HepG2 (cell line): ENCODE measurements at regions not wholly inside any gene's neighbourhood (a gene's known extent, or its start where the extent isn't known, plus 50 kb on each side); places are given as distances from the start of the nearest gene placed in this dataset.

Source experiments
- ATAC-seq: fragments of 200-7000 bp; cut with Tn5 transposase; 3 replicates; pipeline ENCODE4 v1.9.1; 2020; ENCODE audit warnings: mild to moderate bottlenecking, moderate library complexity
- BruUV-seq: library from RNA; stranded (reverse); fragments of 400-500 nt; replicated peaks from 2 replicates; lab custom pipeline; 2021; lab: Mats Ljungman, UMichigan
- CTCF ChIA-PET: fragments of 300-600 bp; formaldehyde crosslinking; extraction: SDS; loops from one replicate; lab custom pipeline; 2021; ENCODE audit warnings: low total read pairs, inconsistent platforms, low intra/inter-chr PET ratio; lab: Yijun Ruan, JAX
- POLR2A ChIA-PET: fragments of 350-600 bp; sonication (Branson Sonifier 250); formaldehyde crosslinking; loops from one replicate; lab custom pipeline; 2020; ENCODE audit warnings: antibody characterized with exemption, inconsistent platforms; lab: Yijun Ruan, JAX
- DNase-seq: peaks from one replicate; pipeline ENCODE4 v3.0.0-alpha.2; 2015; ENCODE audit warnings: low spot score
- FAIRE-seq: peaks from 3 replicates; lab custom pipeline; 2011; peaks lifted over from hg19 to GRCh38; lab: Jason Lieb, UNC
- H2AFZ ChIP-seq: one replicate; pipeline ENCODE4 v1.6.1; 2011; ENCODE audit warnings: low read length, inconsistent platforms
- H3K27ac ChIP-seq: fragments of 300-600 bp; 3 replicates; pipeline ENCODE4 v1.8.0; 2011; ENCODE audit warnings: mixed run types, mild to moderate bottlenecking, mixed read lengths, low read length, inconsistent platforms; ENCODE audit not compliant: insufficient read depth; ENCODE audit errors: extremely low read length
- H3K27me3 ChIP-seq, 2 experiments: fragments of 200-600 bp in 1 of 2; 2 replicates in 1 of 2; 3 replicates in 1 of 2; pipeline versions ENCODE4 v1.6.0 to v1.8.0; 2011; ENCODE audit warnings: low read length in 2 of 2, mild to moderate bottlenecking in 2 of 2, moderate library complexity in 2 of 2, inconsistent platforms in 1 of 2; ENCODE audit not compliant: insufficient read depth in 2 of 2, control insufficient read depth in 1 of 2
- H3K36me3 ChIP-seq, 2 experiments: fragments of 200-600 bp in 1 of 2; replicated peaks in 1 of 2; 2 replicates in 1 of 2; 3 replicates in 1 of 2; pipeline versions ENCODE4 v1.5.1 to v1.8.0; 2011; ENCODE audit warnings: low read length in 2 of 2, inconsistent platforms in 1 of 2; ENCODE audit not compliant: insufficient read depth in 2 of 2, control insufficient read depth in 1 of 2
- H3K4me1 ChIP-seq: 2 replicates; pipeline ENCODE4 v1.5.1; 2012; ENCODE audit warnings: low read length, inconsistent platforms; ENCODE audit not compliant: insufficient read depth
- H3K4me2 ChIP-seq: 2 replicates; pipeline ENCODE4 v1.6.0; 2011; ENCODE audit warnings: low read depth, low read length, inconsistent platforms
- H3K4me3 ChIP-seq, 3 experiments: fragments of 200-600 bp in 1 of 3; sonication (generic), shearing (Covaris generic) in 1 of 3; replicated peaks in 1 of 3; 2 replicates each; pipeline ENCODE4 v1.5.1; 2011 to 2016; ENCODE audit warnings: low read length in 3 of 3, inconsistent platforms in 2 of 3, low read depth in 2 of 3, mild to moderate bottlenecking in 2 of 3, control low read depth in 1 of 3, mixed read lengths in 1 of 3; ENCODE audit not compliant: insufficient read depth in 1 of 3
- H3K79me2 ChIP-seq: one replicate; pipeline ENCODE4 v1.6.1; 2011; ENCODE audit warnings: low read length, inconsistent platforms; ENCODE audit not compliant: insufficient read depth
- H3K9ac ChIP-seq: 2 replicates; pipeline ENCODE4 v1.6.0; 2011; ENCODE audit warnings: mild to moderate bottlenecking, low read depth, low read length, inconsistent platforms; ENCODE audit not compliant: insufficient read depth
- H3K9me3 ChIP-seq: 2 replicates; pipeline ENCODE4 v1.5.1; 2012; ENCODE audit warnings: mild to moderate bottlenecking, low read length
- H4K20me1 ChIP-seq: 2 replicates; pipeline ENCODE4 v1.6.0; 2011; ENCODE audit warnings: inconsistent platforms, mild to moderate bottlenecking, low read length, moderate library complexity; ENCODE audit not compliant: insufficient read depth
- ARNT2 ChIP-seq: sonication (generic); formaldehyde crosslinking; IDR thresholded peaks from 2 replicates; pipeline ENCODE4 v1.8.0; 2022; ENCODE audit warnings: mild to moderate bottlenecking, low read depth, missing genetic modification reagents, moderate library complexity
- GPN1 ChIP-seq: sonication (generic); formaldehyde crosslinking; IDR thresholded peaks from 2 replicates; pipeline ENCODE4 v1.5.1; 2020; ENCODE audit warnings: missing genetic modification reagents, borderline replicate concordance
- JUNB ChIP-seq: sonication (generic); formaldehyde crosslinking; IDR thresholded peaks from 2 replicates; pipeline ENCODE4 v1.8.0; 2022; ENCODE audit warnings: missing genetic modification reagents, mild to moderate bottlenecking, borderline replicate concordance
- KAT7 ChIP-seq: IDR thresholded peaks from 2 replicates; pipeline ENCODE4 v1.6.1; 2018; ENCODE audit warnings: borderline replicate concordance, missing compliant biosample characterization
- KLF12 ChIP-seq: sonication (generic); formaldehyde crosslinking; IDR thresholded peaks from 2 replicates; pipeline ENCODE4 v1.4.0; 2020; ENCODE audit warnings: missing genetic modification reagents, borderline replicate concordance
- KLF15 ChIP-seq: sonication (generic); formaldehyde crosslinking; IDR thresholded peaks from 2 replicates; pipeline ENCODE4 v1.8.1; 2023; ENCODE audit warnings: borderline replicate concordance, mild to moderate bottlenecking, inconsistent platforms, missing genetic modification reagents, mixed read lengths
- MAFG ChIP-seq: sonication (generic); formaldehyde crosslinking; IDR thresholded peaks from 2 replicates; pipeline ENCODE4 v1.5.1; 2020; ENCODE audit warnings: mild to moderate bottlenecking, missing genetic modification reagents
- TAF1 ChIP-seq: sonication (generic); formaldehyde crosslinking; IDR thresholded peaks from 2 replicates; pipeline ENCODE4 v1.4.0; 2020; ENCODE audit warnings: missing genetic modification reagents
- ZNF205 ChIP-seq: IDR thresholded peaks from 2 replicates; pipeline ENCODE4 v1.6.1; 2018; ENCODE audit warnings: missing biosample characterization, missing genetic modification reagents
- ZNF546 ChIP-seq: sonication (generic); formaldehyde crosslinking; conservative IDR thresholded peaks from 2 replicates; pipeline ENCODE4 v1.8.1; 2023; ENCODE audit warnings: mild to moderate bottlenecking, missing genetic modification reagents
- ZNF737 ChIP-seq: sonication (generic); formaldehyde crosslinking; IDR thresholded peaks from 2 replicates; pipeline ENCODE4 v1.5.0; 2020; ENCODE audit warnings: missing genetic modification reagents, mild to moderate bottlenecking, borderline replicate concordance
- in situ Hi-C: cut with HindIII; loops from 2 replicates; pipeline ENCODE4 v1.10.0; 2017; ENCODE audit warnings: low pct_unique_long_range_greater_than_20kb; ENCODE audit not compliant: extremely low pct_ligation_motif_present
- intact Hi-C: fragments of 100-400 bp; cut with micrococcal nuclease; formaldehyde crosslinking; loops from one replicate; pipeline ENCODE4 v1.10.0; 2022; ENCODE audit not compliant: unreplicated experiment
- TF ChIP-seq, protein P1 (sequence below): sonication (generic); formaldehyde crosslinking; IDR thresholded peaks from 2 replicates; pipeline ENCODE4 v1.4.0; 2020; ENCODE audit warnings: missing genetic modification reagents
- TF ChIP-seq, protein P2 (sequence below): sonication (generic); formaldehyde crosslinking; IDR thresholded peaks from 2 replicates; pipeline ENCODE4 v1.4.0; 2020; ENCODE audit warnings: missing genetic modification reagents
- TF ChIP-seq, protein P3 (sequence below): IDR thresholded peaks from 2 replicates; pipeline ENCODE4 v1.6.1; 2012; ENCODE audit warnings: low read length, improper control_type of control experiment

GRCh38 chr18:55024564-55024963 is 65.3 kb upstream of the CCDC68 start:
- in situ Hi-C loops (no loop called here), intact Hi-C loops (no loop called here)
- H3K36me3 ChIP-seq, result no peaks in the 10 kb centered on the region
- no peaks in the 10 kb centered on the region for H3K9me3 ChIP-seq
- BruUV-seq, result no TSS peak
- no peak overlapping the region for H3K4me2 ChIP-seq
- H4K20me1 ChIP-seq, result no peaks in the 10 kb centered on the region
- TF ChIP-seq, protein P1, sequence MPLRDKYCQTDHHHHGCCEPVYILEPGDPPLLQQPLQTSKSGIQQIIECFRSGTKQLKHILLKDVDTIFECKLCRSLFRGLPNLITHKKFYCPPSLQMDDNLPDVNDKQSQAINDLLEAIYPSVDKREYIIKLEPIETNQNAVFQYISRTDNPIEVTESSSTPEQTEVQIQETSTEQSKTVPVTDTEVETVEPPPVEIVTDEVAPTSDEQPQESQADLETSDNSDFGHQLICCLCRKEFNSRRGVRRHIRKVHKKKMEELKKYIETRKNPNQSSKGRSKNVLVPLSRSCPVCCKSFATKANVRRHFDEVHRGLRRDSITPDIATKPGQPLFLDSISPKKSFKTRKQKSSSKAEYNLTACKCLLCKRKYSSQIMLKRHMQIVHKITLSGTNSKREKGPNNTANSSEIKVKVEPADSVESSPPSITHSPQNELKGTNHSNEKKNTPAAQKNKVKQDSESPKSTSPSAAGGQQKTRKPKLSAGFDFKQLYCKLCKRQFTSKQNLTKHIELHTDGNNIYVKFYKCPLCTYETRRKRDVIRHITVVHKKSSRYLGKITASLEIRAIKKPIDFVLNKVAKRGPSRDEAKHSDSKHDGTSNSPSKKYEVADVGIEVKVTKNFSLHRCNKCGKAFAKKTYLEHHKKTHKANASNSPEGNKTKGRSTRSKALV (CRISPR knock-in tag), result no peak
- no peak for TF ChIP-seq TAF1 (CRISPR knock-in tag)
- no peak for TF ChIP-seq ZNF737 (CRISPR knock-in tag)
- no peak for TF ChIP-seq ZNF205
- no peak for TF ChIP-seq ARNT2
- no peak for TF ChIP-seq ZNF546 (CRISPR knock-in tag)
- TF ChIP-seq KAT7, result no peak
- TF ChIP-seq KLF15 (CRISPR knock-in tag), result no peak
- TF ChIP-seq, protein P2, sequence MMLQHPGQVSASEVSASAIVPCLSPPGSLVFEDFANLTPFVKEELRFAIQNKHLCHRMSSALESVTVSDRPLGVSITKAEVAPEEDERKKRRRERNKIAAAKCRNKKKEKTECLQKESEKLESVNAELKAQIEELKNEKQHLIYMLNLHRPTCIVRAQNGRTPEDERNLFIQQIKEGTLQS, result no peak
- TF ChIP-seq JUNB (CRISPR knock-in tag), result no peak
- TF ChIP-seq KLF12, result no peak
- TF ChIP-seq, protein P3, sequence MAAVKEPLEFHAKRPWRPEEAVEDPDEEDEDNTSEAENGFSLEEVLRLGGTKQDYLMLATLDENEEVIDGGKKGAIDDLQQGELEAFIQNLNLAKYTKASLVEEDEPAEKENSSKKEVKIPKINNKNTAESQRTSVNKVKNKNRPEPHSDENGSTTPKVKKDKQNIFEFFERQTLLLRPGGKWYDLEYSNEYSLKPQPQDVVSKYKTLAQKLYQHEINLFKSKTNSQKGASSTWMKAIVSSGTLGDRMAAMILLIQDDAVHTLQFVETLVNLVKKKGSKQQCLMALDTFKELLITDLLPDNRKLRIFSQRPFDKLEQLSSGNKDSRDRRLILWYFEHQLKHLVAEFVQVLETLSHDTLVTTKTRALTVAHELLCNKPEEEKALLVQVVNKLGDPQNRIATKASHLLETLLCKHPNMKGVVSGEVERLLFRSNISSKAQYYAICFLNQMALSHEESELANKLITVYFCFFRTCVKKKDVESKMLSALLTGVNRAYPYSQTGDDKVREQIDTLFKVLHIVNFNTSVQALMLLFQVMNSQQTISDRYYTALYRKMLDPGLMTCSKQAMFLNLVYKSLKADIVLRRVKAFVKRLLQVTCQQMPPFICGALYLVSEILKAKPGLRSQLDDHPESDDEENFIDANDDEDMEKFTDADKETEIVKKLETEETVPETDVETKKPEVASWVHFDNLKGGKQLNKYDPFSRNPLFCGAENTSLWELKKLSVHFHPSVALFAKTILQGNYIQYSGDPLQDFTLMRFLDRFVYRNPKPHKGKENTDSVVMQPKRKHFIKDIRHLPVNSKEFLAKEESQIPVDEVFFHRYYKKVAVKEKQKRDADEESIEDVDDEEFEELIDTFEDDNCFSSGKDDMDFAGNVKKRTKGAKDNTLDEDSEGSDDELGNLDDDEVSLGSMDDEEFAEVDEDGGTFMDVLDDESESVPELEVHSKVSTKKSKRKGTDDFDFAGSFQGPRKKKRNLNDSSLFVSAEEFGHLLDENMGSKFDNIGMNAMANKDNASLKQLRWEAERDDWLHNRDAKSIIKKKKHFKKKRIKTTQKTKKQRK, result no peak
- TF ChIP-seq GPN1 (CRISPR knock-in tag), result no peak
- TF ChIP-seq MAFG (CRISPR knock-in tag), result no peak
- DNase-seq (no peak), ATAC-seq (no peak), FAIRE-seq (no peak)
- no peaks in the 10 kb centered on the region for H3K4me1 ChIP-seq
- CTCF ChIA-PET, result no interaction called here
- H3K27me3 ChIP-seq, result no peaks in the 10 kb centered on the region
- POLR2A ChIA-PET, result no interaction called here
- H3K27ac ChIP-seq, result no peak overlapping the region
- H3K79me2 ChIP-seq, result no peaks in the 10 kb centered on the region
- H3K9ac ChIP-seq, result no peak overlapping the region
- H2AFZ ChIP-seq, result no peak overlapping the region
- no peak overlapping the region for H3K4me3 ChIP-seq
